Tongue (tissue), 1 donor: ENCODE measurements at regions not wholly inside any gene's neighbourhood (a gene's known extent, or its start where the extent isn't known, plus 50 kb on each side); places are given as distances from the start of the nearest gene placed in this dataset.

Source experiments
- DNase-seq: peaks from one replicate; pipeline ENCODE4 v3.0.0-alpha.2; 2015

DNA sequence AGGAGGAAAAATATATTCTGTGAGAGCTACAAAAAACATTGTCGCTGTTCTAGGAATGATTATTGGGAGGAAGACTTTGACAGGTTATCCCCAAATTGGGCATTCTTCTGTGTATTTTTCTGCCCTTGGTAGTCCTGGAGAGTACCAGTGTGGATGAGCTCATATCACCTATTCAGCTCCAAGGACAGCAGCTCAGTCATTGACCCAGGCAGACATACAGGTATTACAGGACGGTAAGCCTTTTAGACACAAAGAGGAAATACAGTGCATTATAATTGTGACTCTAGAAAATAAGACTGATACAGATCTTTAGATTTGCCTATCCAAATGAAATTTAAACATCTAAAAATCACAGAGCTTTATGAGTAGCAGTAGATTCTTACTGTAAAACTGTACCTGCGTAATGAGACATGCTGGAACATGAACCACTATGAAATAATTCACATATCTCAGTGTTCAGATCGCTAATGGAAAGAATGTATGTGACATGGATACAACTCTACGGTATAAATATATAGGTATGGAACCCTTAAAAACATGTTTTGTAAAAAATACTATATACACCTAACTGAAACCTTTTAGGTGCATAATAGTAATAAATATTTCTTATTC lies 56.0 kb downstream of the PLK2 start:
- no peak for DNase-seq

DNA sequence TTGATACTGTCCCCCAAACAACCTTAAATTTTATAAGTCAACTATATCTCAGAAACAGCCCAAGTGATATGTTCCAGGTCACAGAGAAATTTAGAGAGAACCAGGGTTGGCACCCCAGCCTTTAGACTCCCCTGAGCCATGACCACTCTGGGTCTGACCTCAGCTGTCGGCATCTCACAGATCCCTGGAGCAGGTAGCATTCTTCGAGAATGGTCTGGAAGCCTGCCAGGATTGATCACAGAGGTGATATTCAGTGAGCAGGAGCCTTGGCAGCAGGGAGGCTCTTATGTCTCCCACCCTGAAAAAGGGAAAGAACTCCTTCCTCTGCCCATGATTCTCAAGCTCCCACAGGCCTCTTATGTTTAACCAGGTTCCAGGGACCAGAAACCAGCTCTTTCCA lies 58.2 kb downstream of the PLK2 start:
- no peak for DNase-seq

DNA sequence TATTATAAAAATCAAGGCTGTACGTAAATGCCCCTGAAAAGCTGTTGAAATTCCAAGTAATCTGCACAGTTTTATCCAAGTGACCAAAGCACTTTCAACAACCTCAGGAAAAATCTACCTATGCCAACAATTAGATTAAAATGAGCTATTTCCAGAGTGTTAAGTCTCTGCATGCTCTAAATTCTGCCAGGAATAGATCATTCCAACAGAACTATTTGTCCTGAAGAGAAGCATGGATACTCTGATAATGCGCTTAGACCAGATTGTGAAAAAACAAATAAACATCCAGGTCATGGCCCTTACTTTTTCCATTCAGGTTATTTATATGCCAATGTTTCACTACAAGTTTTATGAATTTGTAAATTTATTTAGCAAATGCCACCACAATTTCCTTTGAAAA lies 59.1 kb downstream of the PLK2 start:
- DNase-seq: no peak

DNA sequence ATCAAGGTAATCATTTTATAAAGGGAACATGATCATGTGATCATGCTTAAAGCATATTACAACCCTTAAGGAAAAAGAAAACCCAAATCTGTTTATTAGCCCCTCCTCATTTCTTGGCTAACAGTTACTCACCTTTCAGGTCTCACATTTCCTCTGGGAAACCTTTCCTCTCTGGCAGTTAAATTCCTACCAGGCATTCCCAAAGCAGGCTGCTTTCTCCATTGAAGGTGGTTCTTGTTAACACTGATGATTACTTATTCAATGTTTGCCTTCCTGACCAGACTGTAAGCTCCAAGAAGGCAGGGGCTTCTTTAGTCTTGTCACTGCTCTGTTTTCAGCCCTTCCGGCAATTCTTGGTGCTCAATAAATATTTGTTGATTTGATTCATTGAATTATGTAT lies 59.9 kb downstream of the PLK2 start:
- DNase-seq: no peak

DNA sequence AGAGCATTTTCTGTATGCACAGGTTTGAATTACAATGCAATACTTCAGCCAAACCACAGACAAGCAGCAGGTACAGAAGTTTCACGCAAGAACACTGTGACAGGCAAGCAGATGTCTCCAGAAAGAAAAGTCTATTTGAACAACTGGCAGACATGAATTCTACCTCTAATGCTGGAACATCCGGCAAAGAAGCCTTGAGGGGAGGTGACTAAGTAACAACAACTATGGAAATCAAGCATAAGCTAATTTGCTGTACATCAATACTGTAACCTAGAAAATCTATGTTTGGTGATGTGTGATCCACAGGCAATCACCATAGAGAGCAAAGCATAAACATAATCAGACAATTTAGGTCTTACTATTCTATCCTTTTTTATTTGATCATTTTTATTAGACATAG lies 65.5 kb downstream of the PLK2 start:
- DNase-seq: no peak

DNA sequence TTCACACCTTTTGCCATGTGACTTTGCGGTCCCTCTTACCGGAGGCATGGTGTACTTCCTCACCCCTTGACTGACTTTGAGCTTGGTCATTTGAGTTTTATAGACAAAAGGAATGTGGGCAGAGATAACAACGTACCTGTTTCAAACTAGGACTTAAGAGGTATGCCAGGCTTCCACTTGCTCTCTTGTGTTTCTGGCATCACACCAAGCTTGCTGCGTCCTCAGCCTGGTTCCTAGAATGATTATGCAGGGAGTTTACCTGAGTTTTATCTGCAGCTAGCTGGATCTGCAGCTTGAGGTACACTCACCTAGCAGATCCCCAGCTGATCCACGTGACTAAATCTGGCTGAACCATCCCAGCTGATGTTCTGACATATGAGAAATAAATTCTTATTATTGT lies 66.2 kb downstream of the PLK2 start:
- no peak for DNase-seq

DNA sequence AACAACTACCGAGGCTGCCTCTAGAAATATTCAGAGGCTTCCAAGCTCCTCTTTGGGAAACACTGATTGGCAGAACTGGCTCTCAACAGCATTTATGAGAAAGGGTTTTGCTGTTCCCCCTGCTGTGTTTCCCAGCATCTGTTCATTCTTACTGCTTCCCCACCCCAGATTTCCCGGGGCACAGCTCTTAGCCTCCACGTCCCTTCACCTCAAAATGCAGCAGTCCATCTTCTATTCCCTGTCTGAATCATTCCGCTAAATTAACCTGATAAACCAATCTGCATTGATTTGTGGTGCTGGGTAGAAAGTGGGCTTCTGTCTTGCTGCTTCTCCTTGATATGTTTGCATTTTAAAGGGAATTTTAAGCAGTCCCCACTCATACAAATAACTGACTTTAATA lies 67.4 kb downstream of the PLK2 start:
- no peak for DNase-seq

DNA sequence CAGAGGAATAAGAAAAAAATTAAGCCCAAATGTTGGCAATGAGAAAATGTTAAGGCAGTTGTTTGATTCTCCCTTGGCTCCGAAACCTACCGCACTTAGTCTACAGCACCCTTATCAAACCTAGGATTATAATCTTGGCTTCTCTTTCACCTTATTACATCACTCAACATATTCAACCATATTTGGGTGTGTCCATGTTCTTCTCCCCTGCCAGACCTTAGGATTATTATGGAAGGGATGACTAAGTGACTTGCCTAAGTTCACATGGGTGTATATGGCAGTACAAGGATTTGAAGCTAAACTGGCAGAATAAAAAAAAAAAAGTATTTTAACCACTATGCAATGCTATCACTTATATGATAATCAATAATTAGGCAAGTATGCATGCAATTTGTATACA lies 76.4 kb downstream of the PLK2 start:
- DNase-seq: no peak

DNA sequence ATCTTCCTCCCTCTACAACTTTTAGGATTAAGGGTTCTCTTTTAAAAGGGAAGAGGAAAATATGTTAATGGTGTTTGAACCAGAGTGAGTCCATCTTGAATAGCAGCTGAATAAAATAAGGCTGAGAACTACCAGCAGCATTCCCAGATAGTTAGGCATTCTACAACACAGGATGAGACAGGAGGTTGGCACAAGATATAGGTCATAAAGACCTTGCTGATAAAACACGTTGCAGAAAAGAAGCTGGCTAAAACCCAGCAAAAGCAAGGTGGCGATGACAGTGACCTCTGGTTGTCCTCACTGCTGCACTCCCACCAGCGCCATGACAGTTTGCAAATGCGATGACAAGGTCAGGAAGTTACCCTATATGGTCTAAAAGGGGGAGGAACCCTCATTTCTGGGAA lies 77.8 kb downstream of the PLK2 start:
- DNase-seq: no peak

DNA sequence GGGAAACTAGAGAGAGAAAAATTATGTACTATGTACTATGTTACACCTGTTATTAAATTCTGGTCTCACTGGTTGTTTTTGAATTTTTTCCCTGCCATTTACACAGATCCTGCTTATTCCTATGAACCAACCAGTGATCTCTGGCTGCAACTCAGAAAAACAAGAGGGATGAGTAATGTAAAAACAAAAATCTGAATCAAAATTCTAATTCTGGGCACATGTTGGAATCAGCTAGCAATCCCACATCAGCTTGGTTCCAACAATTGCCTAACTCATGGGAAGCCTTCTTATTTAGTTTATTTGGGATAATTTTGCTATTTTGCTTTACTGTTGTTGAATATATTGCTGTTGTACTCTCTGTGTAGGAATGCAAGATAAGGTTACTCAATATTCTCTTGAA lies 78.3 kb downstream of the PLK2 start:
- DNase-seq: no peak

DNA sequence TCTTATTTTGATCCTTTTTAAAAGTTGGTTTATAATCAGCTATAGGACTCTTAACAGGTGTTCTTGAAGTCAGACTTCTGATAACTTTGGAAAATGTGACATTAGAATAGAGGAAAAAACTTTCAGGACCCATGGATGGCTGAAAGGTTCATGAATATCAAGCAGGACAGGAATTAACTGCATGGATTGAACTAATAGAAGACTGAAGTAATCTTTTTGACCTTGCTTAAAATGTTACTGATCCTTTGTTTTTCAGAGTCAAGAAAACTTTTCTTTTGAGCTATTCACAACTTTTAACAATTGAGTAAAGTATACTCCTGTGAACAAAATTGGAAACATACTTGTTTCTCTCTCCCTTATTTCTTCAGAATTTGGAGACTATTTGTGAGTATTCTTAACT lies 79.2 kb downstream of the PLK2 start:
- DNase-seq: no peak

DNA sequence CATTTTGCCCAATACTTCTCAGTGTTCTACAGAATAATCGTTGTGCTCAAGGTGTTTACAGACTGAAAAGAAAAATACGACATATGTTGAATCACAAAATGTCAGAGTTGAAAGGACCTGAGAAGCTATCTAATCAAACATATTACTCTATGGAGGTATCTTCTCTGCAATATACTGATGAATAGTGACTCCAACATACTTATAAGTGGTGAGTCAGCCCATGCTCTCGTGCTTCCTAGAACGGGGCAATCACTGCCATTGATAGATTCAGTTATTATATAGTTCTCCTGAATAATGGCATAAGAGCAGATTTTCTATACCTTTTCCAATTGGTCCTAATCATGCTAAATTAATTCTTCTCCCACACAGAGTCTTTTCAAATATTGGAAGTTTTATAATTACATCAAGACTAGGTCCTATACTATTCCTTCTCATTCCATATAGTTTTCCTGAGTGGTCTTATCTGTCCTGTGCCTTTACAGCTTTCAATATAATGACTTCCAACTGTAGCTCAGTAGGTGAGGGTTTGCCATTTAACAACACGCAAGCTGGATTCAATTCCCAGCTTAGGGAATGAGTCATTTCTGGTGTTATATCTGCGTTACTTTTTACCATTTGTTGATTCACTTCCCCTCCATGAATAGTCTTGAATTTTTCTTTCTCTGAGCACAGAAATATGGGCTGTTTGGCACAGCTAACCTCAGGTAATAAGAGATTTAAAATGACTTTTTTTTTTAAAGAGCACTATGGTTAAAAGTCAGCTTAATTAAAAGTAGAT lies 81.1 kb downstream of the PLK2 start:
- DNase-seq: no peak

DNA sequence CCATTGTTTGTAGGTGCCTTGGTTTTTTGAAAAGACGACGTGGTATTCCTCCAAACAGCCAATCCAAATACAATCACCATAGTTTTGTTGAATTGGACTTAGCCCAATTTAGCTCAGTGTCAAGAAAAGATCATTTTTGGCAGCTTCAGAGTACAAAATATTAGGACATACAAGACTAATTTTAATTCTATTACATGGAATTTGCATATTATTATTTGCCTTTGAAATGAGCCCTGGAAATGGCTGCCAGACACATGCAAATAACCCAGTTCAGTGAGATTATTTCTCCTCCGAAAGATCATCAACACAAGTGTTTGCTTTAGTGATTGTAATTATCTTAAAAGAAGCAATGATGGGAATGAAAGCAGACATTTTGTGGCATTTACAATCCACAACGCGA lies 89.3 kb downstream of the PLK2 start:
- DNase-seq: no peak

DNA sequence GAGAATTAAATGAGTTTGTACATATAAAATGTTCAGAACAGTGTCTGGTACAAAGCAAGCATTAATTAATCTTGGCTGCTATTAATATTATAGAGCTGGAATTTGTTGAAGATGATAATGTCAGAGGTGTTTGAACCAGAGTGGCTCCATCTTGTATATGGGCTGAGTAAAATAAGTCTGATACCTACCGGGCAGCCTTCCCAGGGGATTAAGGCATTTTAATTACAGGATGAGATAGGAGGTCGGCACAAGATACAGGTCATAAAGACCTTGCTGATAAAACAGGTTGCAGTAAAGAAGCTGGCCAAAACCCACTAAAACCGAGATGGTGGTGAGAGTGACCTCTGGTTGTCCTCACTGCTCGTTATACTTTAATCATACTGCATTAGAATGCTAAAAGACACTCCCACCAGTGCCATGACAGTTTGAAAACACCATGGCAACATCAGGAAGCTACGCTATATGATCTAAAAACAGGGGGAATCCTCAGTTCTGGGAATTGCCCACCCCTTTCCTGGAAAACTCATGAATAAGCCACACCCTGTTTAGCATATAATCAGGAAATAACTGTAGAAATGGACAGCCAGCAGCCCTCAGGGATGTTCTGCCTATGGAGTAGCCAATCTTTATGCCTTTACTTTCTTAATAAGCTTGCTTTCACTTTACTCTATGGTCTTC lies 90.2 kb downstream of the PLK2 start:
- DNase-seq: no peak

DNA sequence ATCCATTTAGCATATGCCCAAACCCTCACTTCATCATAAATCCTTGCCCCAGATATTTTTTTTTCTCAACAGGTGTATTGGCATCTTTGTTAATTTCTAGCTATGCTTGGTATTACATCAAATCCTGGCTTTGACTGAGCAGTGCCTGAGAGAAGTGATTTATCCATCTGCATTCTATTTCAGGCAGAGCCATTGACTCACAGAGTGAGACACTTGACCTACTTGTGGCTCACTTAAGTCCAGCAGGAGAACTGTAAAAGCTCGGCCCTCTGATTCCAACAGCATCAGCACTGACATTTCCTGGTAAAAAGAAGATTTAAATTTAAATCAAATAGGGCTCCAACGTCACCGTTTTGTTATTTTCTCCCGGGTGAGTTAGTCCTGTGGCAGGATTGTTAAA lies 93.4 kb downstream of the PLK2 start:
- peak; percentile 20 for DNase-seq

DNA sequence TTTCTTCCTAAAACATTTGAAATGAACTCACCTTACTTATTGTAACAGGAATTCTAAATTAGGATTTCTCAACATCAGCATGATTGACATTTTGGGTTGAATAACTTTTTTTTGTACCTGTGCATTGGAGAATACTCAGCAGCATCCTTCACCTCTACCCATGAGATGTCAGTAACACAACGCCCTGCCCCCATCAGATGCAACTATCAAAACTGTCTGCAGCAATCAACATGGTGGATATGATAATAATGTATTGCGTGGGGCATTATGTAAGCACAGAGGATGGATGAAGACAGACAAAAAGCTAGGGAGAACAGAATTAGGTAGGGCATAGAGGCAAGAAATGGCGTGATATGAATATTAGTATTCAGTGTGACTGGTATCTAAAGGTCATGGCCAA lies 94.1 kb downstream of the PLK2 start:
- no peak for DNase-seq

DNA sequence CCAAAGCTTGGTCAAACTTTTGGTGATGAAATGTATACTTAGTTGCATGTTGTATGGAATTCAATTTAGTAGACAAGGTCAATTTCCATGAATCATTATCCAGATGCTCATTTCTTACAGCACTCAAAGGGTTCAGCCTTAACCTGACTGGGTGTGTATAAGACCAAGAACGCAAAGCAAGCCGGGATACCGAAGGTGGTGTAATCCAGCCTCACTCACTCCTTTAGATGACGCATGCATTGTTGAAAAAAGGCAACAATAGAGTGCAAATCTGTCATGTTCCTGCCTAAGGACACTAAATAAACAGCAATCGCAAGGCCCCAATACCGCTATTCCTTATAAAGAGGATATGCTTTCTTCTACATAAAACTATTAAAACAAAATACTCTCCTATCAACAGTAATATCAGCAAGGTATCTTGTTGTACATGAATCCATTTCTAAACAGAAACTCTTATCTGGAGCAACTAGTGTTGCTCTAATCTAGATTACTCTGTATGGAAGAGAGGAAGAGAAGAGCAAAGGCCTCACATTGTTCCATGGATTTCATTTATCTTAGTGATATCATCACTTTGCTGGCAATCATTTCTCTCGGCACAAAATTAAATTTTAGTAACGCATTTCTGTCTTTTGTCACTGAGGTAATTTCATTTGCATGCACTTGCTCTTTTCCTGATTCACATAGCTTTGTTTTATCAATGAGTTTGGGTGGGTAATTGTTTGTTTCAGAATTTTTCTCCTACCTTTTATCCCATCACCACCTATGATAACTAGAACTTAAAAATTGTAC lies 96.2 kb downstream of the PLK2 start:
- no peak for DNase-seq

DNA sequence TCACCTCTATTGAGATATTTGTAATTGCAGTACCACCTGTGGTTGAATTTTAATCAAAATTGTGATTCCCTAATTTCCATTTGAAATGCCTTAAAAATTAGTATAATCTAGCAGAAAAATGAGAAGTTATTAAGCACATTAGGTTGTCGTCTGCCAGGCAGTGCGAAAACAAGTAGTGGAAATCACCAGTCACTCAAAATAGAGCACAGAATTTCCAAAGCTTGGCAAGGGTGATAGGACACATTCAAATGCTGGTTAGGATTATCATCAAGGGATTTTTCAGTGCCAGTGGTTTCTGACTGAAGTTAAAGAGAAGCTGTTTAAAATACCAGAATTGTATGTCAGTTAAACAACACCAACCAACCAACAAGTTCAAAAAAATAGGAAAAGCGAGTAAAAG lies 97.8 kb downstream of the PLK2 start:
- no peak for DNase-seq

DNA sequence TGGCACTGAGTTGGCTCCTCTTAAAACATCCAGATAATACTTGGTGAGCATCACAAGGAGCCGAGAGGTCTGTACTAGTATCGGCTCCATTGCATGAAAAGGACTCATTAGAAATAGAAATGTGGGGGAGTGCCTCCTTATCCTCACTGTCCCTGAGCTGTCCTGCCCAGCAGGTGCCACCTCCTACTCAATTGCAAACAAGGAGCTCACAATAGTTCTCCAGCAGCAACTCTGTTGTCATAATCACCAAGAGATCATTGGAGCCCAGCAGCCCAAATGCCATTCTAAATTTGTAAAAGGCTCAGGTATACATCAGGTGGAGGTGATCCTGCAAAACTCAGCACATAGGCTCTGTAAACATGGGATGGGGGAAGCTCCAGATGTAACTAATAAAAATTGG lies 99.1 kb downstream of the PLK2 start:
- no peak for DNase-seq

DNA sequence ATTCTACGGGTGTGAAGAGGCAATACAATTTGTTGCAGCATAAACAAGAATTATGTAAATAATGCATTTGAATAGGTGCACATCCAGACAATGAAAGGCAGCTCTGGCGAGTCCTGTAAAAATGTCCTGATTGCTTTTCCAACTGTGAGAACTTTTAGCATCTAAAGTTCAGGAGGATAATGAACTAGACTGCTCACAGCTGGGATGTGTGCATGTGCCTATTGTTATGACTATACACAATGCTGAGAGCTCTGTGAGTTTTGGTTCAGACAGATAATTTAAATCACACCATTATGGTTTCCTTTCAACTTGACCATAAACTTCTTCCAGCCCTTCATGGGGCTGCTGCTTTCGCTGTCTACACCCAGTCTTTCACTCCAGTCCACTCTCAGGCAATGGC lies 99.9 kb downstream of the PLK2 start:
- no peak for DNase-seq

DNA sequence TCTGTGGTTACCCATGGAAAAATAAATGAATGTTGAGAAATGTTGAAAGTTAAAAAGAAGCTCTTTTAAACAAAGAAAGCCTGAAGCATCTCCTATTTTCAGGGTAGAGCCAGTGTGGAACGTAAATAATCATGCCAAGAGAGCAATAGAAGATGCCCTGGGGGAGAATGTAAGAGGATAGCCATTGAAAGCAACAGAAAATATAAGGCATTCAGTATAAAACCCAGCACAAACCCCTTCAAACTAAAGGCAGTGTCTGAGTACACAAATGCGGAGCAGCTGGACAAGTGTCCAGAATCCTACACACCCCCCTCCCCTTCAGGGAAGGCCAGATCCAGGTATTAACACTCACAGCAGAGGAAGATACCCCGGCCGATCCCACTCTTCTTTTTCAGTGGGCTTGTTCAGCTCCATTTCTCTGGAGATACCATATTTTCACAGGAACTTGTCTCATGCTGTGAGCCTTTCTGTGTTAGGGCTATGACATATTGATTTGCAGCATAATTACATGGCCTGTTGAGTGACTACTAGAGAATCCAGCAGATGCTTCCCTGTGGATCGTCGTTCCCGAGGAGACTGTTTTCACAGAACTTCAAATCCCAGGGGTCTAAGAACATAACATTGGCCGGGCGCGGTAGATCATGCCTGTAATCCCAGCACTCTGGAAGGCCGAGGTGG lies 101.2 kb downstream of the PLK2 start:
- DNase-seq: peak; percentile 53

DNA sequence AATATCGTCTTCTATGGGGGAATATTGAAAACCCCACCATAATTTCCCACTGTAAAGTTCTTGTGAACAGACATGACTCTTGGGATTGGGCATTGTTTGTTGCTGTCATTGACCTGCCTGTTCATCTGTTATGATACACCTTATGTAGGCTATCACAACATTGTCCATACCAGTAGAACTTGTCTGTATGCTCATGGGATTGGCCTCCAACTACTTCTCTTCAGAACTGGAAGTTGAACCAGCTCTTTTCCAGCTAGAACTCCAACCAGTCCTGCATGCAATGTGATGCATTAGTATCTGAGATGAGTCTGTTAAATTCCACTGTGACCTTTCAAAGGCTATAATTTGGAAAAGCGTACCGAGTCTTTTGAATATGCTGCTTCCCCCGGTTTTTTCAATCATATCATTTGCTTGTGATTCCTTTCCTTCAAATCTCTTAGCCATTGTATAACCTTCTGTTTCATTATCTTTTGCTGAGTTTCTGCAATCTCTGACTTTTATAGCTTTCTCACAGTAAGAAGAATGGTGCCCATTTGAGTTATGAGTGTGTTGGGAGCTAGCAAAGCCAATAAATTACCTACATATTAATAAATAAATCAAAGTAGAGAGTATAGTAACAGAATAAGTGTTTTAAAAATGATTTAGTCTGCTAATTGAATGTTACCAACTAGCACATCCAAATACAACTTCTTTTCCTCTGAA lies 101.9 kb downstream of the PLK2 start:
- no peak for DNase-seq
